Activated naive CD8-positive, alpha-beta T cell treated with anti-CD3 and anti-CD28 coated beads, Interleukin-2, amount 10 ng/mL, durations not matched to agents 7 days and 5 days (primary cell): ENCODE measurements at regions not wholly inside any gene's neighbourhood (a gene's known extent, or its start where the extent isn't known, plus 50 kb on each side); places are given as distances from the start of the nearest gene placed in this dataset.
"Not testable (repeated sequence)": the region's sequence is repeated elsewhere in the genome, so short reads cannot be mapped to it uniquely, and the experiment has no call there.

ENCODE experiments used
- ATAC-seq: fragments of 150-1000 bp; cut with Tn5 transposase; one replicate; pipeline ENCODE4 v1.10.0; 2021; ENCODE audit warnings: low read depth, moderate library complexity
- POLR2A ChIA-PET: fragments of 350-600 bp; sonication (Branson Sonifier 250); formaldehyde crosslinking; loops from one replicate; lab custom pipeline; 2021; ENCODE audit warnings: antibody characterized with exemption; lab: Charles Lee
- DNase-seq: peaks from one replicate; pipeline ENCODE4 v3.0.0; 2021
- H3K27ac Mint-ChIP-seq: one replicate; pipeline ENCODE4 v1.8.0; 2022; ENCODE audit warnings: mild to moderate bottlenecking, mixed read lengths
- H3K27me3 Mint-ChIP-seq: one replicate; pipeline ENCODE4 v1.8.0; 2022; ENCODE audit warnings: mild to moderate bottlenecking, moderate library complexity, mixed read lengths
- H3K36me3 Mint-ChIP-seq: one replicate; pipeline ENCODE4 v1.8.0; 2021; ENCODE audit warnings: mild to moderate bottlenecking, mixed read lengths
- H3K4me1 Mint-ChIP-seq: one replicate; pipeline ENCODE4 v1.8.0; 2021; ENCODE audit warnings: mixed read lengths
- H3K4me3 Mint-ChIP-seq: one replicate; pipeline ENCODE4 v1.8.0; 2022; ENCODE audit warnings: mild to moderate bottlenecking, moderate library complexity, mixed read lengths
- H3K9me3 Mint-ChIP-seq: one replicate; pipeline ENCODE4 v1.8.0; 2021; ENCODE audit warnings: mixed read lengths

GRCh38 chr12:25710938-25711605, 158.0 kb upstream of the LMNTD1 start:
- H3K4me1 Mint-ChIP-seq, H3K27me3 Mint-ChIP-seq, H3K36me3 Mint-ChIP-seq, H3K27ac Mint-ChIP-seq, POLR2A ChIA-PET, ATAC-seq, DNase-seq, H3K4me3 Mint-ChIP-seq: not testable (repeated sequence)
- peaks cover 16% of the 10 kb centered on the region for H3K9me3 Mint-ChIP-seq

GRCh38 chr12:25712169-25712568, 159.1 kb upstream of the LMNTD1 start:
- peaks cover 3% of the 10 kb centered on the region for H3K36me3 Mint-ChIP-seq
- POLR2A ChIA-PET: no interaction called here
- ATAC-seq: no peak
- no peak overlapping the region for H3K4me3 Mint-ChIP-seq
- H3K9me3 Mint-ChIP-seq: peaks cover 13% of the 10 kb centered on the region
- no peak for DNase-seq
- peaks cover 2% of the 10 kb centered on the region for H3K4me1 Mint-ChIP-seq
- H3K27me3 Mint-ChIP-seq: no peaks in the 10 kb centered on the region
- no peak overlapping the region for H3K27ac Mint-ChIP-seq

DNA sequence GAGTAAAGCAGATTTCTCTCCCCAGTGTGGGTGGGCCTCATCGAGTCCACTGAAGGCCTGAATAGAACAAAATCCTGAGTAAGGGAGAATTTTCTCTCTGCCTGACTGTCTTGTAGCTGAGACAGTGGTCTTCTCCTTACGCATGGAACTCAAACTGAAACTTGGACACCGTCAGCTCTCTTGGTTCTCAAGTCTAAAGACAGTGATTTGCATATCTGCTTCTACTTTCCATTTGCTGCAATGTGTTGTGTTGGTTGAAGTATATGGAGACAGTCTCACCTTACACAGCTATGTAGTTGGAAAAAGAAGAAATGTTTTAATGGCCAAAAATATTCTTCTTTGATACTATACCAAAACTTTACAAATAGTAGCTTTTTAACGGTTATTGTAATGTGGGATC, 160.2 kb upstream of the LMNTD1 start:
- no peak overlapping the region for H3K27ac Mint-ChIP-seq
- POLR2A ChIA-PET: no interaction called here
- DNase-seq (no peak), ATAC-seq (no peak)
- peaks cover 4% of the 10 kb centered on the region for H3K27me3 Mint-ChIP-seq
- H3K9me3 Mint-ChIP-seq: peaks cover 11% of the 10 kb centered on the region
- no peak overlapping the region for H3K4me3 Mint-ChIP-seq
- H3K4me1 Mint-ChIP-seq: peaks cover 2% of the 10 kb centered on the region
- peaks cover 2% of the 10 kb centered on the region for H3K36me3 Mint-ChIP-seq

- H3K27ac Mint-ChIP-seq: no peak overlapping the region
- H3K4me3 Mint-ChIP-seq: no peak overlapping the region
- H3K36me3 Mint-ChIP-seq: peaks cover 2% of the 10 kb centered on the region
- peaks cover 5% of the 10 kb centered on the region for H3K27me3 Mint-ChIP-seq
- H3K9me3 Mint-ChIP-seq: peaks cover 7% of the 10 kb centered on the region
- no peak for DNase-seq
- no peak for ATAC-seq
- peaks cover 2% of the 10 kb centered on the region for H3K4me1 Mint-ChIP-seq
- POLR2A ChIA-PET: no interaction called here
Observed at GRCh38 chr12:25714198-25714984, 161.3 kb upstream of the LMNTD1 start.

DNA sequence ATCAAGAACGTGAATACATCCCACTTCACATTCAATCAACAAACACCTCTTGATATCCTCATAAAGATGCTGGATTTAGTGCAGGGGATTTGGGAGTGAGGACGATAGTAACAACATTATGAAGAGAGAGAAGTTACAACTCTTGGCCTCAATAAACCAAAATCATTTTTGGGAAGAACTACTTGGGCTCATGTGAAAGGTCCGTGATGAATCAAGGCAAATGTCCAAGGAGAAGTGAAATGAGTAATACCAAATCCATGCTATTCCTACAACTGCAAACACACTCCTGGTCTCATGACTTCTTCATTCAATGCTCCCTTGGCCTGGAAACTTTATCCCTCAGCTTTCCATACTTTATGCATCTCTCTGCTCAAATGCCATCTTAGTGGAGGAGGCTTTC, 162.0 kb upstream of the LMNTD1 start:
- Mint-ChIP-seq H3K4me3 (no peak overlapping the region), H3K9me3 (peaks cover 7% of the 10 kb centered on the region), H3K27me3 (peaks cover 10% of the 10 kb centered on the region), H3K27ac (no peak overlapping the region), H3K4me1 (peaks cover 2% of the 10 kb centered on the region), H3K36me3 (peaks cover 2% of the 10 kb centered on the region)
- POLR2A ChIA-PET: no interaction called here
- DNase-seq (no peak), ATAC-seq (no peak)

- no peak for ATAC-seq
- H3K4me3 Mint-ChIP-seq: no peak overlapping the region
- POLR2A ChIA-PET: no interaction called here
Observed at GRCh38 chr12:25716842-25717241, 163.8 kb upstream of the LMNTD1 start.

DNA sequence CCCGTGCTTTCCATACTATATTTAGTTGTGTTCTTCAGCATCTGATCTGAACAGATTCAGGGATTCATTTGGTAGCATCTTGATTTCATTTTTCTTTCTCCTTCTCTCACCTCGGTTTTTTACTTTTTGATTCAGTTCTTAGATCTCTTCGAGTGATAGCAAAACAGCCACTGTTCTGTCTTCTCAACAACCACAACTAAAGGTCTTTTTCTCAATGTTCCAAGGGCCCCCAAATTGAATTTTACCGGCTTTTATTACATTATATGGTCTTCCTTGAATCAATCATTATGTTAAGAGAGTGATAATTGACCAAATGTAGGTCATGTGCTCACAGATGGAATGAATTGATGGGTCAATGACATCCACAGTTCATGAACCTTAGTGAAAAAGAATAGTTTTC, 164.5 kb upstream of the LMNTD1 start:
- Mint-ChIP-seq H3K4me1 (no peaks in the 10 kb centered on the region), H3K36me3 (no peaks in the 10 kb centered on the region), H3K4me3 (no peak overlapping the region), H3K27me3 (peaks cover 12% of the 10 kb centered on the region), H3K27ac (no peak overlapping the region), H3K9me3 (peaks cover 6% of the 10 kb centered on the region)
- DNase-seq (no peak), ATAC-seq (no peak)
- POLR2A ChIA-PET: no interaction called here

More at GRCh38 chr12:25716842-25717241, 163.8 kb upstream of the LMNTD1 start:
- H3K36me3 Mint-ChIP-seq: no peaks in the 10 kb centered on the region
- DNase-seq: no peak
- no peak overlapping the region for H3K27ac Mint-ChIP-seq
- H3K9me3 Mint-ChIP-seq: peaks cover 6% of the 10 kb centered on the region
- H3K4me1 Mint-ChIP-seq: no peaks in the 10 kb centered on the region
- peaks cover 12% of the 10 kb centered on the region for H3K27me3 Mint-ChIP-seq

- ATAC-seq: no peak
Observed at GRCh38 chr12:25718081-25718731, 165.1 kb upstream of the LMNTD1 start.

DNA sequence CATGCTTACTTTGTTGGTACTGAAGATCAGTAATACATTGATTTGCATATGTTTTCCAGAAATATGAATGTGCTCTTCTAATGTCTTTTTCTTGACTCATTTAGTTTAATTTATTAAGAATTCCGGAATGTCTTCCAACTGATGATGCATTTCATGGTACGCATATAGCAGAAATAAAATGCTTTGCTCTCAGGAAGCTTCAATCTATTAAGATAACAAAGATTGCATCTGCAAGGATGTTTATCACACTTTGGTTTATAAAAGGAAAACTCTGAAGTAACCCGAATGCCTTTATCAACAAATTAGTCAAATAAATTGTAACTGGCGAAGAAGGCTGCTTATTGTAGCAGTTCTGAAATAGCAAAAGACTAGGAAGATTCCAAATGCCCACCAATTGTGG, 166.4 kb upstream of the LMNTD1 start:
- DNase-seq (no peak), ATAC-seq (no peak)
- Mint-ChIP-seq H3K36me3 (no peaks in the 10 kb centered on the region), H3K4me3 (no peak overlapping the region), H3K27ac (no peak overlapping the region), H3K27me3 (peaks cover 12% of the 10 kb centered on the region), H3K4me1 (no peaks in the 10 kb centered on the region), H3K9me3 (no peaks in the 10 kb centered on the region)
- POLR2A ChIA-PET: no interaction called here

More at GRCh38 chr12:25718081-25718731, 165.1 kb upstream of the LMNTD1 start:
- Mint-ChIP-seq H3K36me3 (no peaks in the 10 kb centered on the region), H3K27ac (no peak overlapping the region), H3K4me3 (no peak overlapping the region), H3K27me3 (peaks cover 12% of the 10 kb centered on the region), H3K9me3 (peaks cover under 1% of the 10 kb centered on the region), H3K4me1 (no peaks in the 10 kb centered on the region)
- DNase-seq: no peak
- POLR2A ChIA-PET: no interaction called here

DNA sequence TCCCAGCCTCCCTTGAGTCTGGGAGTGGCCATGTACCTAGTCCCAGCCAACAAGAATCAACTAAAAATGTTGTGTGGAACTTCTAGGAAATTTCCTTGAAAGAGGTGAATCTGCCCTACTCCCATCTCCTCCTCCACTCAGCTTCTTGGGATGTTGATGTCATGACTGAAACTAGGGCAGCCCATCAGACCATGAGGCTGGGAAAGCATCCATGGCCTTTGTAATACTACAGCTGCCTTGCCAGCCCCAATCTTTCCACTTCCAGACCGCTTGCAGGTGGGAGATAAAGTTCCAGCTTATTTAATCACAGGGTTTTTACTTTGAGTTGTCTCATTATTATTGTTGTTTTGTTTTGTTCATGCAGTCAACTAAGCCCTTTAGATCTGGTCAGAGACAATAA, 170.3 kb upstream of the LMNTD1 start:
- DNase-seq (no peak), ATAC-seq (no peak)
- Mint-ChIP-seq H3K27ac (no peak overlapping the region), H3K36me3 (no peaks in the 10 kb centered on the region), H3K4me1 (no peaks in the 10 kb centered on the region), H3K9me3 (peaks cover 1% of the 10 kb centered on the region), H3K27me3 (peaks cover 8% of the 10 kb centered on the region), H3K4me3 (no peak overlapping the region)
- POLR2A ChIA-PET: no interaction called here

DNA sequence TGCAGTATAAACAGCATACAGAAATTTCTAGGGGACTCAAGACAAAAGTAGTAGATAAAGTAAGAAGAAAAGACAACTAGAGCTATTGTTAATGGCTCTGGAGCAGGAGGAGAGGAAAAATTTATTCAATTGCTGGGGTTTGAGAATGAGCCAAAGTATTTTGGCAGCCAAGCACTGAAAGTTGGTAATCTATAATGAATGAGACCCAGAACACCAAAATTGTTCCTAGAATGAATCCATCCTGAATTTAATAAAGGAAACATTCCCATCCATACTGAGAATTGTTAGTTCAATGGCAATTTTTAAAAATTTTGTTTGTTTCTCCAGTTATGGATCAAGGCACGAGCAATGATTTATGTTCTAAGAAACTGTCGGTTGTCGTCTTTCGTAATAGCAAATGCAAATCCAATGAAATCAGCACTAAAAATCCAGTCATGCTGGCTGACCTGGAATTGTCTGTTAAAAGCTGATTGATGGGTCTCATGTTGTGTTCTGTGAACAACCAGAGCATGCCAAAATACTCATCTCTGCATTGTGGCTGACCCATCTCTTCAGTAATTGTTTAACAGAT, 170.9 kb upstream of the LMNTD1 start:
- peaks cover 1% of the 10 kb centered on the region for H3K9me3 Mint-ChIP-seq
- no peak overlapping the region for H3K27ac Mint-ChIP-seq
- no peak for ATAC-seq
- H3K4me3 Mint-ChIP-seq: no peak overlapping the region
- POLR2A ChIA-PET: no interaction called here
- peaks cover 8% of the 10 kb centered on the region for H3K27me3 Mint-ChIP-seq
- no peaks in the 10 kb centered on the region for H3K36me3 Mint-ChIP-seq
- H3K4me1 Mint-ChIP-seq: no peaks in the 10 kb centered on the region
- DNase-seq: no peak

DNA sequence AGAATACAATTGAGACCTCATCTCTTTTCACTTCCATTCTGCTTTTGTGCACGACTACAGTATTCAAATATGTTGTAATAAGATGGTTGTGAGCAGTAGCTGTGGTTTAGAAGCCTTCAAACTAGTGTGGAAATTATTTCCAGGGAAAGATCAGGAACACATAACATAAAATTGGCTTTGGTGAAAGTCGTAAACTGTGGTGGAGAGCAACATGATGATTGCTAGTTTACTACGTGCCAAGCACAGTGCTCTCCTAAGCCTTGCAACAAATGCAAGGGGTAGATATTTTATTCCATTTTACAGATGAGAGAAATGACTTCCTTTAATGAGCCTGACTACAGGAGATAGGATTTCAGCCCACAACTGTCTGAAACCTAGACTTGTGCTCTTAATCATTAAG, 172.4 kb upstream of the LMNTD1 start:
- no peak overlapping the region for H3K27ac Mint-ChIP-seq
- peaks cover 1% of the 10 kb centered on the region for H3K27me3 Mint-ChIP-seq
- DNase-seq (no peak), ATAC-seq (no peak)
- no peaks in the 10 kb centered on the region for H3K36me3 Mint-ChIP-seq
- no peak overlapping the region for H3K4me3 Mint-ChIP-seq
- POLR2A ChIA-PET: no interaction called here
- H3K4me1 Mint-ChIP-seq: no peaks in the 10 kb centered on the region
- peaks cover 1% of the 10 kb centered on the region for H3K9me3 Mint-ChIP-seq

- no peak overlapping the region for H3K4me3 Mint-ChIP-seq
- peaks cover 1% of the 10 kb centered on the region for H3K27me3 Mint-ChIP-seq
- H3K4me1 Mint-ChIP-seq: no peaks in the 10 kb centered on the region
- POLR2A ChIA-PET: no interaction called here
- ATAC-seq (no peak), DNase-seq (no peak)
- H3K27ac Mint-ChIP-seq: no peak overlapping the region
- no peaks in the 10 kb centered on the region for H3K36me3 Mint-ChIP-seq
- peaks cover 1% of the 10 kb centered on the region for H3K9me3 Mint-ChIP-seq
Observed at GRCh38 chr12:25725931-25726330, 172.8 kb upstream of the LMNTD1 start.
